ENCODE measurements at regions not wholly inside any gene's neighbourhood (a gene's known extent, or its start where the extent isn't known, plus 50 kb on each side); places are given as distances from the start of the nearest gene placed in this dataset.
A peak's percentile ranks its signal among the peaks of the same experiment; 100 is the strongest.

DNA sequence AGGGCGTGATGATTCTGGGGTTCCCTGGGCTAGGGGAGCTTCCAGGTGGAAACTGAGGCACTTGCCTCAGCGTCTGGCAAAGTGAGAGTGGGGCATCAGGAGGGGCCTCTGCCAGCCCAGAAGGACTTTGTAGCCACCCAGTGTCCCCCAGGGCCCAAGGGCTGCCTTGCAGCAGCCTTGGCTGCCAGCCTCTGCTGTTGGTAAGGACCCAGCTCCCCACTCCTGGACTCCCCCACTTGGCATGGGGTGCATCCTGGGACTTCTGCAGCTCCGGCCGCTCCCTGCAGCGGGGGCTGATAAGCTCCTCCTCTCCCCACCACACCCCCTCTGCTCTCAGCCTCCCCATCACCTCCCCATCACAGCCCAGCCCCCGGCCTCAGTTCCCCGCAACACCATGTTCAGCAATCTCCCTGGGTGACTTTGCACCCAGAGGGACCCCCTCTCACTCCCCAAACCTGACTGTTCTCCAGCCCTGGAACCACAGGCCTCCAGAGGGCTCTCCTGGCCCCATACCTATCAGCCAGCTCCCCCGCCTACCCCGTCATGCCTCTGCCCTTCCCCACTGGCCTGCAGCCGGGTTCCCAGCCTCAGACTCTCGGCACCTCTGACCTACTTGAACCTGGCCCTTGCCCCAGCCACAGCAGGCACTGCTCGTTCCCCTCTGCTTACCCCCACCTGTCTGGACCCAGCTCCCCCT lies 113.0 kb downstream of the CRYAA start:
- H3K36me3 ChIP-seq, result no peaks in the 10 kb centered on the region
- ATAC-seq (ENCODE audit: low FRiP score in 2 of 2) (no peak), DNase-seq (peak in 1 of 2 donors; percentile 57)
- H3K27me3 ChIP-seq, result no peaks in the 10 kb centered on the region
- TF ChIP-seq POLR2AphosphoS5 (IDR thresholded peaks at IDR 0.05), result no peak
- no peak for TF ChIP-seq POLR2A (IDR thresholded peaks at IDR 0.05)
- TF ChIP-seq EP300 (IDR thresholded peaks at IDR 0.05), result no peak
- TF ChIP-seq, protein P1, sequence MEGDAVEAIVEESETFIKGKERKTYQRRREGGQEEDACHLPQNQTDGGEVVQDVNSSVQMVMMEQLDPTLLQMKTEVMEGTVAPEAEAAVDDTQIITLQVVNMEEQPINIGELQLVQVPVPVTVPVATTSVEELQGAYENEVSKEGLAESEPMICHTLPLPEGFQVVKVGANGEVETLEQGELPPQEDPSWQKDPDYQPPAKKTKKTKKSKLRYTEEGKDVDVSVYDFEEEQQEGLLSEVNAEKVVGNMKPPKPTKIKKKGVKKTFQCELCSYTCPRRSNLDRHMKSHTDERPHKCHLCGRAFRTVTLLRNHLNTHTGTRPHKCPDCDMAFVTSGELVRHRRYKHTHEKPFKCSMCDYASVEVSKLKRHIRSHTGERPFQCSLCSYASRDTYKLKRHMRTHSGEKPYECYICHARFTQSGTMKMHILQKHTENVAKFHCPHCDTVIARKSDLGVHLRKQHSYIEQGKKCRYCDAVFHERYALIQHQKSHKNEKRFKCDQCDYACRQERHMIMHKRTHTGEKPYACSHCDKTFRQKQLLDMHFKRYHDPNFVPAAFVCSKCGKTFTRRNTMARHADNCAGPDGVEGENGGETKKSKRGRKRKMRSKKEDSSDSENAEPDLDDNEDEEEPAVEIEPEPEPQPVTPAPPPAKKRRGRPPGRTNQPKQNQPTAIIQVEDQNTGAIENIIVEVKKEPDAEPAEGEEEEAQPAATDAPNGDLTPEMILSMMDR (IDR thresholded peaks at IDR 0.05), result no peak
- H3K9me3 ChIP-seq, result no peaks in the 10 kb centered on the region
- H3K4me1 ChIP-seq, result peaks cover 3 to 20% (median 11%) of the 10 kb centered on the region in 4 donors
- no peak overlapping the region for H3K4me3 ChIP-seq
- H3K27ac ChIP-seq, result no peak overlapping the region
- 91 to 93% methylated on average over 12 of the region's 12 CpGs for WGBS, 2 donors

DNA sequence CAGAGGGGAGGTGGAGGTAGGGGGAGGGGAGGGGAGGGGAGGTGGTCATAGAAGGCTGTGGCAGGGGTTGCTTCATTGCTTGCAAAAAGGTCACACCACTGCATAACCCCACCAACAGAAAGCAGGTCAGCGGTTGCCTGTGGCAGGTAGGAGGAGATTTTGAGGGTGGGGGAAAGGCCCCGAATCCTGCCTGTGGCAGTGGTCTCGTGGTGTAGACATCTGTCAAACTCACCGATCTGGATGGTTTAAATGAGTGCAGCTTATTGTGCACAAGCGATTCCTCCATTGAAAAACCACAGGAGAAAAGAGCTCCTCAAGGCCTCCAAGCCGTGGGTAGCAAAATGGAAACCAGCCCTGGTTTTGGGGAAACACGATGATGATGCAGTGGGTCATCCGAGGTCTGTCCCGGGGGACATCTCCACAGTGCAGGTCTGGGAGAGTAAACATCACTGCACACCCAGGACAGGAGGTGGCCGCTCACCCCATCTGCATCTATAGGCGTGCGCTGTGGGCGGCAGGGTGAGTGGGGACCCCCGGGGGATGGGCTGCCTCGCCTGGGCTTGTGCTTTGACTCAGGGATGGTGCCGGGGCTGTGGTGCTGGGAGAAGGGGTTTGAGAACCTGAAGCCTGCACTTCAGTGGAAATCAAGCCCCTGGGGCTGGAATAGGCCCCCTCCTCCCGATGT lies 112.3 kb downstream of the CRYAA start:
- DNase-seq (peak in 1 of 2 donors; percentile 64), ATAC-seq (ENCODE audit: low FRiP score in 2 of 2) (no peak)
- TF ChIP-seq POLR2AphosphoS5 (IDR thresholded peaks at IDR 0.05) (no peak), POLR2A (IDR thresholded peaks at IDR 0.05) (no peak), EP300 (IDR thresholded peaks at IDR 0.05) (no peak)
- TF ChIP-seq, protein P1 (IDR thresholded peaks at IDR 0.05), result no peak
- no peak overlapping the region for H3K4me3 ChIP-seq
- 63 to 78% methylated on average over 7 to 17 of the region's 17 CpGs for WGBS, 2 donors
- no peaks in the 10 kb centered on the region for H3K27me3 ChIP-seq
- H3K27ac ChIP-seq, result no peak overlapping the region
- H3K4me1 ChIP-seq, result peaks cover 3 to 21% (median 11%) of the 10 kb centered on the region in 4 donors
- no peaks in the 10 kb centered on the region for H3K36me3 ChIP-seq
- H3K9me3 ChIP-seq, result no peaks in the 10 kb centered on the region

DNA sequence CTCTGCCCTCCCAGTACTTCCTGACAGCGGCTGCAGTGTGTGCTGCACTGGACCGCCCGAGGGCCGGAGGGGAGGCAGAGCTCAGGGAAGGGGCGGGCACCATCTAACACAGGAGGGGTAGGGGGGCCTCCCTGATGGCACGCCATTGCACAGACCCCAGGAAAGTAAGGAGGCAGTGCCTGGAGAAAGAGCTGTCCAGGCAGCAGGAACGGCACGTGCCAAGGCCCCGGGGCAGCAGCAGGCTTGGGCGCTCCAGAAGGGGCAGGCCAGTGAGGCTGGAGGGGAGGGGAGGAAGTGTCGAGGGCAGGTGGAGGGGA lies 110.7 kb downstream of the CRYAA start:
- no peaks in the 10 kb centered on the region for H3K9me3 ChIP-seq
- no peak overlapping the region for H3K4me3 ChIP-seq
- ATAC-seq (ENCODE audit: low FRiP score in 2 of 2) (no peak), DNase-seq (peak in 1 of 2 donors; percentile 37)
- no peak overlapping the region for H3K27ac ChIP-seq
- H3K4me1 ChIP-seq, result peaks cover 3 to 21% (median 11%) of the 10 kb centered on the region in 4 donors
- 80 to 90% methylated on average over 6 to 10 of the region's 11 CpGs for WGBS, 2 donors
- H3K36me3 ChIP-seq, result no peaks in the 10 kb centered on the region
- TF ChIP-seq EP300 (IDR thresholded peaks at IDR 0.05) (no peak), POLR2AphosphoS5 (IDR thresholded peaks at IDR 0.05) (no peak), POLR2A (IDR thresholded peaks at IDR 0.05) (no peak)
- TF ChIP-seq, protein P1 (IDR thresholded peaks at IDR 0.05), result no peak
- no peaks in the 10 kb centered on the region for H3K27me3 ChIP-seq

DNA sequence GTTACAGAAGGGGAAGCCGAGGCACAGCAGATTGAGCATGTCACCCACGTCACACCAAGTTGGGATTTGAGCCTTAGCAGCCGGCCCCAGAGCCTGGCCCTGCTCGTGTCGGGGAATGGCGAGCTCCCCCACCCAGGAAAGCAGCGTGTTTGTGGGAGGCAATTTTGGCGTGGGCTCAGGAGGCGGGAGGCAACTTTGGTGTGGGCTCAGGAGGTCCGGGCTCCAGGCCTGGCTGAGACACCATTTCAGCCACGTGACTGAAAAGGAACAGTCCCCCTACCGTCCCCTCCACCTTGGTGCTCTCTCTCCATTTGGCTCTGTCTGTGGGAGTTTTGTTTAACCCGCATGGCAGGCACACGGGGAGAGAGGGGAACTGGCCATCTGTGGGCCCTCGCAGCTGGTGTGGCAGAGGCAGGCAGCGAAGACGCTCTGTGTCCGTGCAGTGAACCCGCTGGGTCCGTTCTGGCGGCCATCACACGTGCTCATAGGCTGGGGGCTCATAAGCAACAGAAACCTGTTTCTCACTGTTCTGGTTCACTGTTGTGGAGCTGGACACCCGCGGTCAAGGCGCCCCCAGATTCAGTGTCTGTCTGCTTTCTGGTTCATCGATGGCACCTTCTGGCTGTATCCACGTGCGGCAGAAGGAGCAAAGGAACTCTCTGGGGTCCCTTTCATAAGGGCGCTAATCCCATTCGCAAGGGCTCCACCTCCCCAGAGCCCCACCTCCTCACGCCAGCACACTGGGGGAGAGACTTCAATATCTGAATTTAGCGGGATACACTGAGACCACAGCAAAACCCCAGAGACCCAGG lies 110.2 kb downstream of the CRYAA start:
- no peaks in the 10 kb centered on the region for H3K9me3 ChIP-seq
- H3K4me1 ChIP-seq, result peaks cover 3 to 21% (median 11%) of the 10 kb centered on the region in 4 donors
- peak overlapping the region in 1 of 4 donors; percentile 81 for H3K27ac ChIP-seq
- no peak for ATAC-seq (ENCODE audit: low FRiP score in 2 of 2)
- peak in 1 of 2 donors; percentile 57 for DNase-seq
- TF ChIP-seq EP300 (IDR thresholded peaks at IDR 0.05), result no peak
- TF ChIP-seq, protein P1 (IDR thresholded peaks at IDR 0.05), result no peak
- no peak for TF ChIP-seq POLR2AphosphoS5 (IDR thresholded peaks at IDR 0.05)
- TF ChIP-seq POLR2A (IDR thresholded peaks at IDR 0.05), result no peak
- H3K36me3 ChIP-seq, result no peaks in the 10 kb centered on the region
- no peak overlapping the region for H3K4me3 ChIP-seq
- 77 to 78% methylated on average over 26 to 32 of the region's 32 CpGs for WGBS, 2 donors
- no peaks in the 10 kb centered on the region for H3K27me3 ChIP-seq
